IMR-90 (cell line): ENCODE measurements at regions not wholly inside any gene's neighbourhood (a gene's known extent, or its start where the extent isn't known, plus 50 kb on each side); places are given as distances from the start of the nearest gene placed in this dataset.

Experiments
- ATAC-seq: fragments of 200-7000 bp; cut with Tn5 transposase; 2 replicates; pipeline ENCODE4 v1.9.1; 2020; ENCODE audit warnings: low read depth, mild to moderate bottlenecking, moderate library complexity
- BruUV-seq: library from RNA; stranded (reverse); fragments of 400-500 nt; replicated peaks from 2 replicates; lab custom pipeline; 2021; lab: Mats Ljungman, UMichigan
- CTCF ChIA-PET: fragments of 300-600 bp; formaldehyde crosslinking; extraction: SDS; loops from one replicate; lab custom pipeline; 2021; ENCODE audit warnings: antibody characterized with exemption; lab: Yijun Ruan, JAX
- POLR2A ChIA-PET: fragments of 300-600 bp; sonication (Branson Sonifier 250); formaldehyde crosslinking; loops from one replicate; lab custom pipeline; 2022; ENCODE audit warnings: antibody characterized with exemption; ENCODE audit not compliant: unreplicated experiment; lab: Charles Lee
- DNase-seq: peaks from one replicate; pipeline ENCODE4 v3.0.0; 2013
- H2AFZ ChIP-seq: replicated peaks from 2 replicates; pipeline ENCODE3; 2013; ENCODE audit warnings: low read length, mild to moderate bottlenecking; ENCODE audit not compliant: poor library complexity
- H2AK5ac ChIP-seq: 2 replicates; pipeline ENCODE4 v1.6.1; 2013; ENCODE audit warnings: low read depth, low read length, inconsistent platforms
- H2AK9ac ChIP-seq: replicated peaks from 2 replicates; pipeline ENCODE3; 2013; ENCODE audit warnings: mild to moderate bottlenecking, low read depth, low read length, moderate library complexity; ENCODE audit not compliant: poor library complexity
- H2BK120ac ChIP-seq: 2 replicates; pipeline ENCODE4 v1.6.1; 2013; ENCODE audit warnings: low read depth, low read length, inconsistent platforms
- H2BK15ac ChIP-seq: 3 replicates; pipeline ENCODE4 v1.6.1; 2013; ENCODE audit warnings: low read depth, low read length, inconsistent platforms
- H2BK20ac ChIP-seq: 2 replicates; pipeline ENCODE4 v1.6.1; 2013; ENCODE audit warnings: low read depth, mild to moderate bottlenecking, inconsistent platforms, low read length, moderate library complexity
- H2BK5ac ChIP-seq: 2 replicates; pipeline ENCODE4 v1.6.1; 2013; ENCODE audit warnings: mild to moderate bottlenecking, low read depth, low read length, inconsistent platforms; ENCODE audit not compliant: poor library complexity, severe bottlenecking
- H3K14ac ChIP-seq: replicated peaks from 2 replicates; pipeline ENCODE4 v1.6.1; 2013; ENCODE audit warnings: low read depth, low read length, inconsistent platforms
- H3K18ac ChIP-seq: 2 replicates; pipeline ENCODE4 v1.6.1; 2013; ENCODE audit warnings: low read depth, low read length, control low read depth
- H3K23ac ChIP-seq: 2 replicates; pipeline ENCODE4 v1.6.1; 2013; ENCODE audit warnings: low read depth, low read length, inconsistent platforms
- H3K27ac ChIP-seq: 2 replicates; pipeline ENCODE4 v1.5.1; 2013; ENCODE audit warnings: mild to moderate bottlenecking, control low read depth, low read length; ENCODE audit not compliant: insufficient read depth
- H3K27me3 ChIP-seq: 2 replicates; pipeline ENCODE4 v1.6.1; 2013; ENCODE audit warnings: low read length; ENCODE audit not compliant: control insufficient read depth, insufficient read depth
- H3K36me3 ChIP-seq: 2 replicates; pipeline ENCODE4 v1.6.1; 2013; ENCODE audit warnings: low read length, mixed read lengths; ENCODE audit not compliant: control insufficient read depth, insufficient read depth
- H3K4ac ChIP-seq: 2 replicates; pipeline ENCODE4 v1.6.1; 2013; ENCODE audit warnings: low read depth, low read length, inconsistent platforms
- H3K4me1 ChIP-seq: 2 replicates; pipeline ENCODE4 v1.6.1; 2013; ENCODE audit warnings: low read length, mixed read lengths; ENCODE audit not compliant: control insufficient read depth, insufficient read depth
- H3K4me2 ChIP-seq: 2 replicates; pipeline ENCODE4 v1.6.1; 2013; ENCODE audit warnings: low read depth, mild to moderate bottlenecking, control low read depth, low read length, moderate library complexity
- H3K4me3 ChIP-seq: 2 replicates; pipeline ENCODE4 v1.5.1; 2013; ENCODE audit warnings: low read depth, mild to moderate bottlenecking, control low read depth, low read length, moderate library complexity; ENCODE audit not compliant: insufficient read depth
- H3K56ac ChIP-seq: 2 replicates; pipeline ENCODE4 v1.6.1; 2013; ENCODE audit warnings: low read length, inconsistent platforms; ENCODE audit not compliant: insufficient read depth; ENCODE audit errors: extremely low read depth
- H3K79me1 ChIP-seq, 2 experiments: 2 replicates each; pipeline ENCODE4 v1.6.1; 2013; ENCODE audit warnings: low read length in 2 of 2, inconsistent platforms in 1 of 2, low read depth in 1 of 2
- H3K9ac ChIP-seq: 2 replicates; pipeline ENCODE4 v1.6.1; 2013; ENCODE audit warnings: low read depth, low read length, control low read depth
- H3K9me1 ChIP-seq: 2 replicates; pipeline ENCODE4 v1.6.1; 2013; ENCODE audit warnings: low read length, inconsistent platforms; ENCODE audit not compliant: insufficient read depth
- H3K9me3 ChIP-seq: 2 replicates; pipeline ENCODE4 v1.6.1; 2013; ENCODE audit warnings: low read length; ENCODE audit not compliant: control insufficient read depth, insufficient read depth
- H4K20me1 ChIP-seq: 2 replicates; pipeline ENCODE4 v1.6.1; 2013; ENCODE audit warnings: low read length, inconsistent platforms; ENCODE audit not compliant: insufficient read depth
- H4K5ac ChIP-seq: 2 replicates; pipeline ENCODE4 v1.6.1; 2013; ENCODE audit warnings: mild to moderate bottlenecking, low read depth, low read length, control low read depth
- H4K8ac ChIP-seq, 2 experiments: 2 replicates each; pipeline ENCODE4 v1.6.1; 2013; ENCODE audit warnings: low read depth in 2 of 2, low read length in 2 of 2, control low read depth in 1 of 2, inconsistent platforms in 1 of 2
- H4K91ac ChIP-seq: 2 replicates; pipeline ENCODE4 v1.6.1; 2013; ENCODE audit warnings: low read depth, low read length, inconsistent platforms; ENCODE audit not compliant: insufficient read depth
- CHD1 ChIP-seq: IDR thresholded peaks from 2 replicates; pipeline ENCODE4 v1.6.1; 2012; ENCODE audit warnings: low read depth, low read length, improper control_type of control experiment
- MAZ ChIP-seq: IDR thresholded peaks from 2 replicates; pipeline ENCODE4 v1.6.1; 2012; ENCODE audit warnings: low read depth, mild to moderate bottlenecking, low read length, improper control_type of control experiment, moderate library complexity, borderline replicate concordance
- MXI1 ChIP-seq: IDR thresholded peaks from 2 replicates; pipeline ENCODE4 v1.6.1; 2012; ENCODE audit warnings: low read depth, mild to moderate bottlenecking, low read length, moderate library complexity, borderline replicate concordance
- SMC3 ChIP-seq: fragments of 150-350 bp; IDR thresholded peaks from 2 replicates; pipeline ENCODE4 v1.6.1; 2016; ENCODE audit warnings: low read depth, mild to moderate bottlenecking, antibody characterized with exemption, low read length, moderate library complexity
- WGBS, 2 experiments: methylation state at CpG; one replicate each; pipeline versions ENCODE4 v1.1.5 to v1.1.7; 2013; ENCODE audit warnings: missing lambda C conversion rate in 2 of 2; ENCODE audit not compliant: insufficient read length in 1 of 2; ENCODE audit errors: extremely low coverage in 2 of 2; 5-methylcytosine and 5-hydroxymethylcytosine counted together
- dilution Hi-C: fragments of 300-500 bp; cut with HindIII; formaldehyde crosslinking; loops from one replicate; pipeline ENCODE4 v1.14.3; 2018; ENCODE audit warnings: low sequenced_read_pairs; ENCODE audit not compliant: unreplicated experiment
- in situ Hi-C: fragments of 300-500 bp; cut with MboI; formaldehyde crosslinking; loops from 3 replicates; pipeline ENCODE4 v1.14.3; 2019; ENCODE audit warnings: low sequenced_read_pairs, inconsistent platforms, mixed read lengths
- intact Hi-C: fragments of 100-400 bp; cut with micrococcal nuclease; formaldehyde crosslinking; loops from 2 replicates; pipeline ENCODE4 v1.10.0; 2022

- Histone ChIP-seq H2AK9ac (no peak overlapping the region), H2BK120ac (no peak overlapping the region), H3K27ac (no peak overlapping the region), H4K20me1 (no peaks in the 10 kb centered on the region), H4K5ac (no peak overlapping the region), H3K4me1 (no peaks in the 10 kb centered on the region), H2BK15ac (no peak overlapping the region), H3K9me1 (no peaks in the 10 kb centered on the region), H3K56ac (no peak overlapping the region), H3K4me2 (no peak overlapping the region), H3K18ac (no peak overlapping the region), H3K23ac (no peak overlapping the region), H3K36me3 (no peaks in the 10 kb centered on the region), H3K27me3 (no peaks in the 10 kb centered on the region), H3K9me3 (peaks cover 4% of the 10 kb centered on the region; the same call in 1 of the 2 replicates), H3K79me1 (no peaks in the 10 kb centered on the region), H3K14ac (no peak overlapping the region), H4K8ac (no peak overlapping the region), H2BK5ac (no peak overlapping the region), H2AK5ac (no peak overlapping the region), H3K9ac (no peak overlapping the region), H2AFZ (no peak overlapping the region), H3K4ac (no peak overlapping the region), H3K4me3 (no peak overlapping the region), H2BK20ac (no peak overlapping the region), H4K91ac (no peak overlapping the region)
- POLR2A ChIA-PET = no interaction called here
- no peak for TF ChIP-seq SMC3
- no peak for TF ChIP-seq MXI1
- TF ChIP-seq CHD1 = no peak
- TF ChIP-seq MAZ = no peak
- DNase-seq = no peak
- 17% methylated on average over 1 of the region's 2 CpGs; no CpG with 5 or more reads in 1 of the 2 experiments for WGBS, 2 experiments
- in situ Hi-C loops (no loop called here), dilution Hi-C loops (no loop called here), intact Hi-C loops (no loop called here)
- no peak for ATAC-seq
- CTCF ChIA-PET = no interaction called here
- no TSS peak for BruUV-seq
Observed at GRCh38 chr7:125279961-125280360, 350.3 kb upstream of the POT1 start.
